ENCODE measurements at regions not wholly inside any gene's neighbourhood (a gene's known extent, or its start where the extent isn't known, plus 50 kb on each side); places are given as distances from the start of the nearest gene placed in this dataset.

- Mint-ChIP-seq H3K27ac (no peak overlapping the region), H3K9me3 (no peaks in the 10 kb centered on the region), H3K4me1 (ENCODE audit: low read depth) (no peaks in the 10 kb centered on the region), H3K27me3 (no peaks in the 10 kb centered on the region), H3K36me3 (ENCODE audit: low read depth) (no peaks in the 10 kb centered on the region), H3K4me3 (no peak overlapping the region)
- intact Hi-C loops (cut with DNase I, micrococcal nuclease): no loop called here
- DNase-seq: no peak
- H3K4me1 ChIP-seq (ENCODE audit: insufficient read depth, low read length): no peaks in the 10 kb centered on the region
- POLR2A ChIA-PET: no interaction called here
- CTCF ChIA-PET: interaction anchor here (2.0 kb wide), 1 partner anchor 16 kb away, joined by 5 read pairs; no protein-coding TSS in a partner anchor
- no peaks in the 10 kb centered on the region for H3K36me3 ChIP-seq (ENCODE audit: insufficient read depth, low read length)
- H3K27me3 ChIP-seq (ENCODE audit: control insufficient read depth in 1 of 2, insufficient read depth in 2 of 2, low read length in 2 of 2): no peaks in the 10 kb centered on the region
- no peaks in the 10 kb centered on the region for H3K9me3 ChIP-seq (ENCODE audit: control insufficient read depth in 1 of 2, insufficient read depth in 1 of 2, low read length in 2 of 2)
- no peak overlapping the region for H3K4me3 ChIP-seq (ENCODE audit: low read length)
- no peak overlapping the region for H3K27ac ChIP-seq (ENCODE audit: low read depth in 1 of 2, low read length in 2 of 2)
- no peak for ATAC-seq (ENCODE audit: poor library complexity)
- no peak for TF ChIP-seq CTCF (IDR thresholded peaks at IDR 0.05)
Measured at GRCh38 chr1:67577646-67578045, 107.4 kb upstream of the GADD45A start.

- TF ChIP-seq CTCF (IDR thresholded peaks at IDR 0.05): no peak
- no peaks in the 10 kb centered on the region for H3K9me3 Mint-ChIP-seq
- Histone ChIP-seq H3K27me3 (ENCODE audit: control insufficient read depth in 1 of 2, insufficient read depth in 2 of 2, low read length in 2 of 2) (no peaks in the 10 kb centered on the region), H3K4me1 (ENCODE audit: insufficient read depth, low read length) (no peaks in the 10 kb centered on the region), H3K36me3 (ENCODE audit: insufficient read depth, low read length) (no peaks in the 10 kb centered on the region), H3K27ac (ENCODE audit: low read depth in 1 of 2, low read length in 2 of 2) (no peak overlapping the region), H3K4me3 (ENCODE audit: low read length) (no peak overlapping the region), H3K9me3 (ENCODE audit: control insufficient read depth in 1 of 2, insufficient read depth in 1 of 2, low read length in 2 of 2) (no peaks in the 10 kb centered on the region)
- no peak for ATAC-seq (ENCODE audit: poor library complexity)
- POLR2A ChIA-PET: no interaction called here
- CTCF ChIA-PET: interaction anchor here (2.0 kb wide), 1 partner anchor 17 kb away, joined by 5 read pairs; no protein-coding TSS in a partner anchor
- no peak for DNase-seq
- intact Hi-C loops (cut with DNase I, micrococcal nuclease): no loop called here
- no peak overlapping the region for H3K4me3 Mint-ChIP-seq
- H3K36me3 Mint-ChIP-seq (ENCODE audit: low read depth): no peaks in the 10 kb centered on the region
- no peaks in the 10 kb centered on the region for H3K4me1 Mint-ChIP-seq (ENCODE audit: low read depth)
- H3K27me3 Mint-ChIP-seq: no peaks in the 10 kb centered on the region
- no peak overlapping the region for H3K27ac Mint-ChIP-seq
Measured at GRCh38 chr1:67578397-67579020, 106.5 kb upstream of the GADD45A start.

GRCh38 chr1:67579623-67580394 is 105.2 kb upstream of the GADD45A start:
- Histone ChIP-seq H3K36me3 (ENCODE audit: insufficient read depth, low read length) (no peaks in the 10 kb centered on the region), H3K4me3 (ENCODE audit: low read length) (no peak overlapping the region), H3K9me3 (ENCODE audit: control insufficient read depth in 1 of 2, insufficient read depth in 1 of 2, low read length in 2 of 2) (no peaks in the 10 kb centered on the region), H3K27ac (ENCODE audit: low read depth in 1 of 2, low read length in 2 of 2) (no peak overlapping the region), H3K4me1 (ENCODE audit: insufficient read depth, low read length) (no peaks in the 10 kb centered on the region), H3K27me3 (ENCODE audit: control insufficient read depth in 1 of 2, insufficient read depth in 2 of 2, low read length in 2 of 2) (no peaks in the 10 kb centered on the region)
- CTCF ChIA-PET: interaction anchor here (2.0 kb wide), 1 partner anchor 18 kb away, joined by 5 read pairs; no protein-coding TSS in a partner anchor
- Mint-ChIP-seq H3K4me1 (ENCODE audit: low read depth) (no peaks in the 10 kb centered on the region), H3K4me3 (no peak overlapping the region), H3K9me3 (no peaks in the 10 kb centered on the region), H3K36me3 (ENCODE audit: low read depth) (no peaks in the 10 kb centered on the region), H3K27me3 (no peaks in the 10 kb centered on the region), H3K27ac (no peak overlapping the region)
- POLR2A ChIA-PET: no interaction called here
- ATAC-seq (ENCODE audit: poor library complexity): no peak
- intact Hi-C loops (cut with DNase I, micrococcal nuclease): no loop called here
- no peak for DNase-seq
- no peak for TF ChIP-seq CTCF (IDR thresholded peaks at IDR 0.05)

Data from CD4-positive, alpha-beta T cell (primary cell).